Stomach (tissue), 8 donors: ENCODE measurements at regions not wholly inside any gene's neighbourhood (a gene's known extent, or its start where the extent isn't known, plus 50 kb on each side); places are given as distances from the start of the nearest gene placed in this dataset.
A peak's percentile ranks its signal among the peaks of the same experiment; 100 is the strongest.

Experiments used
- DNase-seq, 2 donors: peaks; one replicate each; pipeline versions ENCODE4 v3.0.0 to v3.0.0-alpha.2; 2013 to 2019
- H3K27ac ChIP-seq, 5 donors: fragments of 200-600 bp in 4 of 5; sonication (generic) in 4 of 5; one replicate each; pipeline ENCODE4 v1.5.1; 2013 to 2019; ENCODE audit warnings: mild to moderate bottlenecking in 1 of 5, moderate library complexity in 1 of 5
- H3K27me3 ChIP-seq, 3 donors: fragments of 200-600 bp; sonication (generic); one replicate each; pipeline ENCODE4 v1.5.1; 2017 to 2019; ENCODE audit warnings: mixed run types in 1 of 3
- H3K36me3 ChIP-seq, 4 donors: fragments of 200-600 bp; sonication (generic); 1 replicate in 3 of 4; 2 replicates in 1 of 4; pipeline ENCODE4 v1.5.1; 2016 to 2019
- H3K4me1 ChIP-seq, 4 donors: fragments of 200-600 bp; sonication (generic); one replicate each; pipeline ENCODE4 v1.5.1; 2016 to 2019
- H3K4me3 ChIP-seq, 4 donors: fragments of 200-600 bp; sonication (generic) in 3 of 4; one replicate each; pipeline ENCODE4 v1.5.1; 2016 to 2019; ENCODE audit warnings: mild to moderate bottlenecking in 1 of 4
- H3K9me3 ChIP-seq, 4 donors: fragments of 200-600 bp; sonication (generic); one replicate each; pipeline ENCODE4 v1.5.1; 2016 to 2019
- EP300 ChIP-seq: sonication (generic); formaldehyde crosslinking; IDR thresholded peaks from one replicate; pipeline ENCODE4 v1.6.1; 2017; ENCODE audit warnings: antibody characterized with exemption
- POLR2A ChIP-seq, 4 donors: fragments of 450-650 bp; IDR thresholded peaks; one replicate each; pipeline ENCODE4 v1.6.1; 2016; ENCODE audit warnings: antibody characterized with exemption in 4 of 4, control low read depth in 2 of 4, mild to moderate bottlenecking in 1 of 4, moderate library complexity in 1 of 4
- POLR2AphosphoS5 ChIP-seq, 3 donors: sonication (generic); formaldehyde crosslinking; IDR thresholded peaks; one replicate each; pipeline ENCODE4 v1.6.1; 2016; ENCODE audit warnings: antibody characterized with exemption in 3 of 3
- WGBS, 5 donors: extraction: QIAGEN DNeasy Blood & Tissue Kit in 3 of 5; methylation state at CpG; one replicate each; pipeline versions ENCODE4 v1.1.5 to v1.1.7; 2013 to 2018; 5-methylcytosine and 5-hydroxymethylcytosine counted together
- intact Hi-C: fragments of 100-400 bp; cut with DNase I; formaldehyde crosslinking; loops from one replicate; pipeline ENCODE4 v1.15.1; 2023; ENCODE audit warnings: low total_unique reads
- TF ChIP-seq, protein P1 (sequence below), 7 experiments: fragments of 450-650 bp in 4 of 7; fragments of 200-600 bp in 3 of 7; sonication (generic) in 3 of 7; IDR thresholded peaks; one replicate each; pipeline ENCODE4 v1.5.1; 2016 to 2019; ENCODE audit warnings: antibody characterized with exemption in 7 of 7, control low read depth in 2 of 7, mild to moderate bottlenecking in 1 of 7
- donor health status: healthy with polysubstance abuse.
- donor health status: Bipolar disorder and iron deficiency.
- donor health status: healthy.

- no peak overlapping the region for H3K27ac ChIP-seq
- DNase-seq: no peak
- no peaks in the 10 kb centered on the region for H3K36me3 ChIP-seq
- no peak overlapping the region for H3K4me3 ChIP-seq
- H3K4me1 ChIP-seq: peaks cover 0 to 5% (median 0%) of the 10 kb centered on the region in 4 donors
- no peak for TF ChIP-seq POLR2AphosphoS5 (IDR thresholded peaks at IDR 0.05)
- TF ChIP-seq EP300: no peak
- TF ChIP-seq, protein P1, sequence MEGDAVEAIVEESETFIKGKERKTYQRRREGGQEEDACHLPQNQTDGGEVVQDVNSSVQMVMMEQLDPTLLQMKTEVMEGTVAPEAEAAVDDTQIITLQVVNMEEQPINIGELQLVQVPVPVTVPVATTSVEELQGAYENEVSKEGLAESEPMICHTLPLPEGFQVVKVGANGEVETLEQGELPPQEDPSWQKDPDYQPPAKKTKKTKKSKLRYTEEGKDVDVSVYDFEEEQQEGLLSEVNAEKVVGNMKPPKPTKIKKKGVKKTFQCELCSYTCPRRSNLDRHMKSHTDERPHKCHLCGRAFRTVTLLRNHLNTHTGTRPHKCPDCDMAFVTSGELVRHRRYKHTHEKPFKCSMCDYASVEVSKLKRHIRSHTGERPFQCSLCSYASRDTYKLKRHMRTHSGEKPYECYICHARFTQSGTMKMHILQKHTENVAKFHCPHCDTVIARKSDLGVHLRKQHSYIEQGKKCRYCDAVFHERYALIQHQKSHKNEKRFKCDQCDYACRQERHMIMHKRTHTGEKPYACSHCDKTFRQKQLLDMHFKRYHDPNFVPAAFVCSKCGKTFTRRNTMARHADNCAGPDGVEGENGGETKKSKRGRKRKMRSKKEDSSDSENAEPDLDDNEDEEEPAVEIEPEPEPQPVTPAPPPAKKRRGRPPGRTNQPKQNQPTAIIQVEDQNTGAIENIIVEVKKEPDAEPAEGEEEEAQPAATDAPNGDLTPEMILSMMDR (IDR thresholded peaks at IDR 0.05): no peak
- no peak for TF ChIP-seq POLR2A (IDR thresholded peaks at IDR 0.05)
- H3K9me3 ChIP-seq: peaks cover 0 to 7% (median 0%) of the 10 kb centered on the region in 4 donors
- no peaks in the 10 kb centered on the region for H3K27me3 ChIP-seq
- intact Hi-C loops: no loop called here
Measured at GRCh38 chr12:82605115-82605514, 81.6 kb upstream of the TMTC2 start.

- H3K27me3 ChIP-seq: no peaks in the 10 kb centered on the region
Measured at GRCh38 chr12:82608706-82609105, 78.0 kb upstream of the TMTC2 start.

GRCh38 chr12:82609234-82609914 is 77.3 kb upstream of the TMTC2 start:
- H3K9me3 ChIP-seq: peaks cover 0 to 4% (median 0%) of the 10 kb centered on the region in 4 donors
- intact Hi-C loops: no loop called here
- DNase-seq: peak in 1 of 2 donors; percentile 32

More at GRCh38 chr12:82608706-82609105, 78.0 kb upstream of the TMTC2 start:
- 50 to 73% (median 60%) methylated on average over 1 of the region's 1 CpG for WGBS, 5 donors
- intact Hi-C loops: no loop called here
- peaks cover 0 to 7% (median 0%) of the 10 kb centered on the region in 4 donors for H3K9me3 ChIP-seq
- no peaks in the 10 kb centered on the region for H3K36me3 ChIP-seq
- DNase-seq: no peak
- peaks cover 0 to 5% (median 0%) of the 10 kb centered on the region in 4 donors for H3K4me1 ChIP-seq
- no peak overlapping the region for H3K4me3 ChIP-seq
- TF ChIP-seq, protein P1 (IDR thresholded peaks at IDR 0.05): no peak
- TF ChIP-seq POLR2A (IDR thresholded peaks at IDR 0.05): no peak
- no peak for TF ChIP-seq POLR2AphosphoS5 (IDR thresholded peaks at IDR 0.05)
- no peak for TF ChIP-seq EP300
- peak overlapping the region in 1 of 5 donors; percentile 30 for H3K27ac ChIP-seq

DNA sequence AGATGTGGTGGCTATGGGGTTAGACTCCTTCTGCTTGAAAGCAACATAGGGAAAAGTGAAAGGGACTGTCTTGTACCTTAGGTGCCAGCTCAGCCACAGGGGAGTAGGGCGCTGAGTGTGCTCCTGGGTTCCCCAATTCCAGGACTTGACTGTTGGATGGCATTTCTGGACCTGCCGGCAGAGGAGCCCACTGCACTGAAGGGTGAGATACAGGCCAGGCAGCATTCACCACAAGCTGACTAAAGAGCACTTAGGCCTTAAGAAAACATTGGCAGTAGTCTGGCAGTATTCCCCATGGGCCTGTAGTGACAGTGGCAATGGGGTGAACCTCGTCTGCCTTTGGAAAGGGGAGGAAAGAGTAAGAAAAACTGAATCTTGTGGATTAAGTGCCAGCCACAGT is 67.1 kb upstream of the TMTC2 start:
- no peaks in the 10 kb centered on the region for H3K9me3 ChIP-seq
- H3K27ac ChIP-seq: no peak overlapping the region
- peaks cover 0 to 2% (median 0%) of the 10 kb centered on the region in 4 donors for H3K4me1 ChIP-seq
- TF ChIP-seq, protein P1 (IDR thresholded peaks at IDR 0.05): no peak
- no peak for TF ChIP-seq POLR2AphosphoS5 (IDR thresholded peaks at IDR 0.05)
- TF ChIP-seq EP300: no peak
- no peak for TF ChIP-seq POLR2A (IDR thresholded peaks at IDR 0.05)
- no peaks in the 10 kb centered on the region for H3K36me3 ChIP-seq
- intact Hi-C loops: no loop called here
- H3K4me3 ChIP-seq: no peak overlapping the region
- no peaks in the 10 kb centered on the region for H3K27me3 ChIP-seq
- 80 to 97% (median 93%) methylated on average over 3 of the region's 3 CpGs for WGBS, 5 donors
- no peak for DNase-seq

More at GRCh38 chr12:82609234-82609914, 77.3 kb upstream of the TMTC2 start:
- Histone ChIP-seq H3K27me3 (no peaks in the 10 kb centered on the region), H3K36me3 (no peaks in the 10 kb centered on the region), H3K27ac (peak overlapping the region in 1 of 5 donors; percentile 30), H3K4me1 (peaks cover 0 to 5% (median 0%) of the 10 kb centered on the region in 4 donors), H3K4me3 (no peak overlapping the region)
- no peak for TF ChIP-seq EP300
- TF ChIP-seq, protein P1 (IDR thresholded peaks at IDR 0.05): no peak
- no peak for TF ChIP-seq POLR2AphosphoS5 (IDR thresholded peaks at IDR 0.05)
- TF ChIP-seq POLR2A (IDR thresholded peaks at IDR 0.05): no peak
- WGBS, 5 donors: 50 to 71% (median 61%) methylated on average over 2 of the region's 2 CpGs
